Activated naive CD8-positive, alpha-beta T cell treated with anti-CD3 and anti-CD28 coated beads for 36 hours (primary cell): ENCODE measurements at regions not wholly inside any gene's neighbourhood (a gene's known extent, or its start where the extent isn't known, plus 50 kb on each side); places are given as distances from the start of the nearest gene placed in this dataset.

Experiments used
- DNase-seq: peaks from one replicate; pipeline ENCODE4 v3.0.0; 2021
- H3K27ac Mint-ChIP-seq: one replicate; pipeline ENCODE4 v1.8.0; 2022; ENCODE audit warnings: mild to moderate bottlenecking, moderate library complexity, mixed read lengths
- H3K27me3 Mint-ChIP-seq: one replicate; pipeline ENCODE4 v1.8.0; 2022; ENCODE audit warnings: mild to moderate bottlenecking, mixed read lengths
- H3K36me3 Mint-ChIP-seq: one replicate; pipeline ENCODE4 v1.8.0; 2021; ENCODE audit warnings: mild to moderate bottlenecking, mixed read lengths
- H3K4me1 Mint-ChIP-seq: one replicate; pipeline ENCODE4 v1.8.0; 2021; ENCODE audit warnings: mixed read lengths
- H3K4me3 Mint-ChIP-seq: one replicate; pipeline ENCODE4 v1.8.0; 2022; ENCODE audit warnings: mild to moderate bottlenecking, moderate library complexity, mixed read lengths
- H3K9me3 Mint-ChIP-seq: one replicate; pipeline ENCODE4 v1.8.0; 2022; ENCODE audit warnings: mixed read lengths

- Mint-ChIP-seq H3K36me3 (no peaks in the 10 kb centered on the region), H3K9me3 (peaks cover 1% of the 10 kb centered on the region), H3K4me1 (no peaks in the 10 kb centered on the region), H3K27ac (no peak overlapping the region), H3K4me3 (no peak overlapping the region), H3K27me3 (no peaks in the 10 kb centered on the region)
- DNase-seq = no peak
Measured at GRCh38 chr18:75926811-75927210, 499.3 kb upstream of the SMIM21 start.

GRCh38 chr18:75923169-75923568 is 495.7 kb upstream of the SMIM21 start:
- no peak overlapping the region for H3K4me3 Mint-ChIP-seq
- no peaks in the 10 kb centered on the region for H3K36me3 Mint-ChIP-seq
- no peak for DNase-seq
- peaks cover 5% of the 10 kb centered on the region for H3K27me3 Mint-ChIP-seq
- H3K27ac Mint-ChIP-seq = no peak overlapping the region
- H3K4me1 Mint-ChIP-seq = no peaks in the 10 kb centered on the region
- peaks cover 1% of the 10 kb centered on the region for H3K9me3 Mint-ChIP-seq

- Mint-ChIP-seq H3K4me3 (no peak overlapping the region), H3K27me3 (peaks cover 32% of the 10 kb centered on the region), H3K9me3 (no peaks in the 10 kb centered on the region), H3K27ac (no peak overlapping the region), H3K4me1 (no peaks in the 10 kb centered on the region), H3K36me3 (no peaks in the 10 kb centered on the region)
- no peak for DNase-seq
Measured at GRCh38 chr18:75916624-75916982, 489.1 kb upstream of the SMIM21 start.

GRCh38 chr18:75915941-75916623 is 488.6 kb upstream of the SMIM21 start:
- Mint-ChIP-seq H3K9me3 (no peaks in the 10 kb centered on the region), H3K4me3 (no peak overlapping the region), H3K36me3 (no peaks in the 10 kb centered on the region), H3K4me1 (no peaks in the 10 kb centered on the region), H3K27me3 (peaks cover 32% of the 10 kb centered on the region), H3K27ac (no peak overlapping the region)
- peak; percentile 18 for DNase-seq

GRCh38 chr18:75912829-75913228 is 485.3 kb upstream of the SMIM21 start:
- Mint-ChIP-seq H3K36me3 (no peaks in the 10 kb centered on the region), H3K4me3 (no peak overlapping the region)

GRCh38 chr18:75904416-75904815 is 476.9 kb upstream of the SMIM21 start:
- Mint-ChIP-seq H3K4me1 (no peaks in the 10 kb centered on the region), H3K27me3 (no peaks in the 10 kb centered on the region), H3K9me3 (no peaks in the 10 kb centered on the region), H3K36me3 (no peaks in the 10 kb centered on the region), H3K4me3 (no peak overlapping the region), H3K27ac (no peak overlapping the region)
- DNase-seq = no peak

More at GRCh38 chr18:75912829-75913228, 485.3 kb upstream of the SMIM21 start:
- no peak for DNase-seq
- Mint-ChIP-seq H3K27ac (no peak overlapping the region), H3K9me3 (no peaks in the 10 kb centered on the region), H3K4me1 (no peaks in the 10 kb centered on the region), H3K27me3 (peaks cover 24% of the 10 kb centered on the region)

GRCh38 chr18:75898651-75899050 is 471.1 kb upstream of the SMIM21 start:
- no peaks in the 10 kb centered on the region for H3K36me3 Mint-ChIP-seq
- H3K9me3 Mint-ChIP-seq = no peaks in the 10 kb centered on the region
- no peak overlapping the region for H3K4me3 Mint-ChIP-seq
- no peak for DNase-seq
- H3K4me1 Mint-ChIP-seq = no peaks in the 10 kb centered on the region
- peaks cover 3% of the 10 kb centered on the region for H3K27me3 Mint-ChIP-seq
- no peak overlapping the region for H3K27ac Mint-ChIP-seq

GRCh38 chr18:75897386-75897785 is 469.9 kb upstream of the SMIM21 start:
- H3K36me3 Mint-ChIP-seq = no peaks in the 10 kb centered on the region
- H3K27me3 Mint-ChIP-seq = peaks cover 3% of the 10 kb centered on the region
- no peaks in the 10 kb centered on the region for H3K4me1 Mint-ChIP-seq
- H3K4me3 Mint-ChIP-seq = no peak overlapping the region
- DNase-seq = no peak
- no peak overlapping the region for H3K27ac Mint-ChIP-seq
- no peaks in the 10 kb centered on the region for H3K9me3 Mint-ChIP-seq

- Mint-ChIP-seq H3K9me3 (no peaks in the 10 kb centered on the region), H3K4me1 (no peaks in the 10 kb centered on the region), H3K4me3 (no peak overlapping the region), H3K27ac (no peak overlapping the region), H3K27me3 (peaks cover 3% of the 10 kb centered on the region), H3K36me3 (no peaks in the 10 kb centered on the region)
- no peak for DNase-seq
Measured at GRCh38 chr18:75896865-75897264, 469.4 kb upstream of the SMIM21 start.

- no peak for DNase-seq
- Mint-ChIP-seq H3K4me1 (no peaks in the 10 kb centered on the region), H3K36me3 (no peaks in the 10 kb centered on the region), H3K27ac (no peak overlapping the region), H3K4me3 (no peak overlapping the region), H3K27me3 (peaks cover 3% of the 10 kb centered on the region), H3K9me3 (no peaks in the 10 kb centered on the region)
Measured at GRCh38 chr18:75895135-75895534, 467.6 kb upstream of the SMIM21 start.

- Mint-ChIP-seq H3K4me3 (no peak overlapping the region), H3K27me3 (peaks cover 4% of the 10 kb centered on the region)
- no peak for DNase-seq
Measured at GRCh38 chr18:75884728-75885127, 457.2 kb upstream of the SMIM21 start.

GRCh38 chr18:75880925-75881504 is 453.5 kb upstream of the SMIM21 start:
- Mint-ChIP-seq H3K27me3 (peaks cover 10% of the 10 kb centered on the region), H3K36me3 (no peaks in the 10 kb centered on the region), H3K9me3 (peaks cover 5% of the 10 kb centered on the region), H3K27ac (no peak overlapping the region), H3K4me3 (no peak overlapping the region), H3K4me1 (no peaks in the 10 kb centered on the region)
- no peak for DNase-seq

More at GRCh38 chr18:75884728-75885127, 457.2 kb upstream of the SMIM21 start:
- Mint-ChIP-seq H3K4me1 (no peaks in the 10 kb centered on the region), H3K36me3 (no peaks in the 10 kb centered on the region), H3K27ac (no peak overlapping the region), H3K9me3 (no peaks in the 10 kb centered on the region)

- H3K27ac Mint-ChIP-seq = no peak overlapping the region
- H3K4me3 Mint-ChIP-seq = no peak overlapping the region
- H3K4me1 Mint-ChIP-seq = no peaks in the 10 kb centered on the region
- no peak for DNase-seq
- H3K27me3 Mint-ChIP-seq = peaks cover 10% of the 10 kb centered on the region
- H3K9me3 Mint-ChIP-seq = peaks cover 5% of the 10 kb centered on the region
- no peaks in the 10 kb centered on the region for H3K36me3 Mint-ChIP-seq
Measured at GRCh38 chr18:75880266-75880665, 452.8 kb upstream of the SMIM21 start.

GRCh38 chr18:75879196-75879595 is 451.7 kb upstream of the SMIM21 start:
- Mint-ChIP-seq H3K36me3 (no peaks in the 10 kb centered on the region), H3K27ac (no peak overlapping the region), H3K9me3 (peaks cover 5% of the 10 kb centered on the region), H3K27me3 (peaks cover 10% of the 10 kb centered on the region), H3K4me3 (no peak overlapping the region), H3K4me1 (no peaks in the 10 kb centered on the region)
- no peak for DNase-seq

- H3K4me1 Mint-ChIP-seq = no peaks in the 10 kb centered on the region
- H3K27ac Mint-ChIP-seq = no peak overlapping the region
- DNase-seq = no peak
- no peaks in the 10 kb centered on the region for H3K36me3 Mint-ChIP-seq
- H3K27me3 Mint-ChIP-seq = peaks cover 16% of the 10 kb centered on the region
- peaks cover 5% of the 10 kb centered on the region for H3K9me3 Mint-ChIP-seq
- H3K4me3 Mint-ChIP-seq = no peak overlapping the region
Measured at GRCh38 chr18:75875559-75875958, 448.1 kb upstream of the SMIM21 start.

- Mint-ChIP-seq H3K9me3 (peaks cover 5% of the 10 kb centered on the region), H3K4me1 (no peaks in the 10 kb centered on the region), H3K4me3 (no peak overlapping the region), H3K27ac (no peak overlapping the region), H3K27me3 (peaks cover 12% of the 10 kb centered on the region), H3K36me3 (no peaks in the 10 kb centered on the region)
- no peak for DNase-seq
Measured at GRCh38 chr18:75874401-75875089, 447.0 kb upstream of the SMIM21 start.
